ENCODE measurements at regions not wholly inside any gene's neighbourhood (a gene's known extent, or its start where the extent isn't known, plus 50 kb on each side); places are given as distances from the start of the nearest gene placed in this dataset.

- Histone ChIP-seq H3K4me3 (ENCODE audit: low read depth, low read length, poor library complexity, severe bottlenecking) (no peak overlapping the region), H3K36me3 (ENCODE audit: insufficient read depth, low read length, poor library complexity, severe bottlenecking) (no peaks in the 10 kb centered on the region), H3K27ac (ENCODE audit: low read depth, low read length, poor library complexity, severe bottlenecking) (no peak overlapping the region), H3K4me1 (ENCODE audit: insufficient read depth, low read length, poor library complexity, severe bottlenecking) (peaks cover 11% of the 10 kb centered on the region), H3K9me3 (ENCODE audit: low read depth, low read length, poor library complexity, severe bottlenecking) (no peaks in the 10 kb centered on the region), H3K27me3 (replicated peaks; ENCODE audit: insufficient read depth, low read depth, low read length, poor library complexity) (no peaks in the 10 kb centered on the region)
- no TSS peak for BruUV-seq (replicated peaks)
- DNase-seq (ENCODE audit: low spot score), result peak; percentile 45
- ChIA-PET CTCF (no interaction called here), POLR2A (ENCODE audit: low non-redundant PET) (no interaction called here)
- intact Hi-C loops (cut with micrococcal nuclease; ENCODE audit: unreplicated experiment), result no loop called here
- TF ChIP-seq EZH2 (IDR thresholded peaks at IDR 0.05; ENCODE audit: borderline replicate concordance, low read depth, low read length, poor library complexity, severe bottlenecking) (no peak), CTCF (conservative IDR thresholded peaks at IDR 0.05; ENCODE audit: low read depth, low read length) (no peak)
Observed at GRCh38 chr1:192887426-192887825, 78.6 kb downstream of the RGS2 start.

GRCh38 chr1:192888574-192888973 is 79.7 kb downstream of the RGS2 start:
- intact Hi-C loops (cut with micrococcal nuclease; ENCODE audit: unreplicated experiment), result no loop called here

GRCh38 chr1:192889082-192889481 is 80.2 kb downstream of the RGS2 start:
- intact Hi-C loops (cut with micrococcal nuclease; ENCODE audit: unreplicated experiment), result no loop called here
- TF ChIP-seq EZH2 (IDR thresholded peaks at IDR 0.05; ENCODE audit: borderline replicate concordance, low read depth, low read length, poor library complexity, severe bottlenecking) (no peak), CTCF (conservative IDR thresholded peaks at IDR 0.05; ENCODE audit: low read depth, low read length) (no peak)
- Histone ChIP-seq H3K27me3 (replicated peaks; ENCODE audit: insufficient read depth, low read depth, low read length, poor library complexity) (no peaks in the 10 kb centered on the region), H3K9me3 (ENCODE audit: low read depth, low read length, poor library complexity, severe bottlenecking) (no peaks in the 10 kb centered on the region), H3K4me3 (ENCODE audit: low read depth, low read length, poor library complexity, severe bottlenecking) (no peak overlapping the region), H3K27ac (ENCODE audit: low read depth, low read length, poor library complexity, severe bottlenecking) (no peak overlapping the region), H3K4me1 (ENCODE audit: insufficient read depth, low read length, poor library complexity, severe bottlenecking) (peaks cover 7% of the 10 kb centered on the region), H3K36me3 (ENCODE audit: insufficient read depth, low read length, poor library complexity, severe bottlenecking) (no peaks in the 10 kb centered on the region)
- CTCF ChIA-PET, result no interaction called here
- POLR2A ChIA-PET (ENCODE audit: low non-redundant PET), result no interaction called here
- no peak for DNase-seq (ENCODE audit: low spot score)
- no TSS peak for BruUV-seq (replicated peaks)

More at GRCh38 chr1:192888574-192888973, 79.7 kb downstream of the RGS2 start:
- CTCF ChIA-PET, result no interaction called here
- no peak for DNase-seq (ENCODE audit: low spot score)
- POLR2A ChIA-PET (ENCODE audit: low non-redundant PET), result no interaction called here
- BruUV-seq (replicated peaks), result no TSS peak
- Histone ChIP-seq H3K27me3 (replicated peaks; ENCODE audit: insufficient read depth, low read depth, low read length, poor library complexity) (no peaks in the 10 kb centered on the region), H3K36me3 (ENCODE audit: insufficient read depth, low read length, poor library complexity, severe bottlenecking) (no peaks in the 10 kb centered on the region), H3K27ac (ENCODE audit: low read depth, low read length, poor library complexity, severe bottlenecking) (no peak overlapping the region), H3K4me1 (ENCODE audit: insufficient read depth, low read length, poor library complexity, severe bottlenecking) (peaks cover 11% of the 10 kb centered on the region), H3K9me3 (ENCODE audit: low read depth, low read length, poor library complexity, severe bottlenecking) (no peaks in the 10 kb centered on the region), H3K4me3 (ENCODE audit: low read depth, low read length, poor library complexity, severe bottlenecking) (no peak overlapping the region)
- no peak for TF ChIP-seq EZH2 (IDR thresholded peaks at IDR 0.05; ENCODE audit: borderline replicate concordance, low read depth, low read length, poor library complexity, severe bottlenecking)
- TF ChIP-seq CTCF (conservative IDR thresholded peaks at IDR 0.05; ENCODE audit: low read depth, low read length), result no peak
